GM21423 (cell line): ENCODE measurements at regions not wholly inside any gene's neighbourhood (a gene's known extent, or its start where the extent isn't known, plus 50 kb on each side); places are given as distances from the start of the nearest gene placed in this dataset.
"Not testable (repeated sequence)": the region's sequence is repeated elsewhere in the genome, so short reads cannot be mapped to it uniquely, and the experiment has no call there.

Source experiments
- ATAC-seq: cut with Tn5 transposase; IDR thresholded peaks from one replicate; pipeline ENCODE4 v1.9.1; 2021; ENCODE audit warnings: mild to moderate bottlenecking, moderate library complexity; ENCODE audit not compliant: unreplicated experiment

DNA sequence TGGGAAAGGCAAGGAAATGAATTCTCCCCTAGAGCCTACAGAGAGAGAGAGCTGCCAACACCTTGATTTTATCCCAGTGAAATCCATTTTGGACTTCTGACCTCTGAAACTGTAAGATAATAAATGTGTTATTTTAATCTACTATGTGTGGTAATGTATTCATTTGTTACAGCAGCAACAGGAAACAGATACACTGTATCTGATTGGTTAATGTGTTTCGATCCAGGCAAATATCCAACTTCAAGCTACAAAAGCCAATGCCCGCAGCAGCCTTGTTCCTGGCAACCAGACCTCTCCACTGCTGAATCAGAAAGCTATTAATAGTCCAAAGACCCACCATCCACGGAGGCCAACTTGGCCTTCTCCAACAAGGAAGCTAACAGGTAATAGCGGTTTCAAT lies 318.1 kb downstream of the PTTG2 start:
- ATAC-seq, result no peak

DNA sequence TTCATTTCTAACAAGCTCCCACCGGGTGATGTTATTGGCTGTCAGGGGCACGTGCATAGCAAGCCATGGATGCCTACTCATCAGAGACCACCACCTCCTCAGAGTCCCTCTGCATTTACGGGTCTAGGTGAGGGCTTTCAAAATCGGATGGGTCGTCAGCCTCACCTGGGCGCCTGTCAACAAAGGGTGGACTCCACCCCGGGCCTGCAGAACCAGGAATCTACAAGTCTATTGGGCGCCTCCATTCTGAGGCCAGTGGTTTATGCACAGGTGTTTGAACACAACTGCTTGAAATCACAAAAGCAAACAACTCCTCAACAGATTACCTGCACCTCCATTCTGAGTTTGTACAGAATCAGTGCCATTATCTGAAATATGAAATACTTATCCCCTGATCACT lies 318.9 kb downstream of the PTTG2 start:
- ATAC-seq, result no peak

DNA sequence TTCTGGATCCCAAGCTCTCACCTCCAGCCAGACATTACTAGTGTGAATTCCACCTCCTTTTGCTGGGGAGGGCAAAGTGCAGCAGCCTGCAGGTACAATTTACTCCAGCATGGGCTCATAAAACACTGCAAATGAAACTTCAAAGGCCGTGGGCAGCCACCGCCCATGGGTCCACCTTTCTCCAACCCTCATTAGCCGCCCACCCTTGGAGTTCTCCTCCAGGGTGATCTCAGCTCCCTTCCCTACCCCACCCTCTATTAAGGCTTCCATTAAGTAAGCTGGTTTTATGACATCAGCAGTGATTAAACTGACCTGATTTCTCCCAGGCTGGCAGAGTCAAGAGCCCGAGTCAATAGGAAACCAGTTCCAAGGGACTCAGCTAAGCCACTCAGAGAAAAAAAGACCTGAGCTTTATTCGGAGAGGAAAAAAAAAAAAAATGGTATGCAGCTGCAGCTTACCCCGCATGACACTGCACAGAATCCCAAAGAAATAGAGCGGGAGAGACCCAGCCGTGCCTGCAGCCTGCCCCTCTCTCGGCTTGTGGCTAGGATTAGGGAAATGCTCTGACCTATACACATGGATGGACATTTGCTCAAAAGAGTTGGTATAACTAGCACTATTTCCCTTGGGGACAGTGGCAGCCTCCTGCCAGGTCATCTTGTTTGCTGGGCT lies 319.6 kb downstream of the PTTG2 start:
- no peak for ATAC-seq

DNA sequence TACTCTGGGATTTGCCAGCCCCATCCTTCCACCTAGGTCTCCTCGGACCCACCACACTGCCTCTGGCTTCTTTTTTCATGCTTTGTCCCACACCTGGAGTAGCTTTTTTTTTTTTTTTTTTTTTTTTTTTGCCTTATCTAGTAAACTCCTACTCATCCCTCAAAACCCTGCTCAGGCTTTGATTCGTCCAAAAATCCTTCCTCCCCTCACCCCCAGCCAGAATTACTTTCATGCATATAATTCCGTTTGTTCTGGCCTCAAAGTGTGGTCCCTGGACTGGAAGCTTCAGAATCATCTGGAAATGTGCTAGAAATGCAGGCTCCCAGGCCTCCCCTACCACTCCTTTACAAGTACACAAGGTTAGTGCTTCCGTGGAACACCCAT lies 320.1 kb downstream of the PTTG2 start:
- no peak for ATAC-seq

DNA sequence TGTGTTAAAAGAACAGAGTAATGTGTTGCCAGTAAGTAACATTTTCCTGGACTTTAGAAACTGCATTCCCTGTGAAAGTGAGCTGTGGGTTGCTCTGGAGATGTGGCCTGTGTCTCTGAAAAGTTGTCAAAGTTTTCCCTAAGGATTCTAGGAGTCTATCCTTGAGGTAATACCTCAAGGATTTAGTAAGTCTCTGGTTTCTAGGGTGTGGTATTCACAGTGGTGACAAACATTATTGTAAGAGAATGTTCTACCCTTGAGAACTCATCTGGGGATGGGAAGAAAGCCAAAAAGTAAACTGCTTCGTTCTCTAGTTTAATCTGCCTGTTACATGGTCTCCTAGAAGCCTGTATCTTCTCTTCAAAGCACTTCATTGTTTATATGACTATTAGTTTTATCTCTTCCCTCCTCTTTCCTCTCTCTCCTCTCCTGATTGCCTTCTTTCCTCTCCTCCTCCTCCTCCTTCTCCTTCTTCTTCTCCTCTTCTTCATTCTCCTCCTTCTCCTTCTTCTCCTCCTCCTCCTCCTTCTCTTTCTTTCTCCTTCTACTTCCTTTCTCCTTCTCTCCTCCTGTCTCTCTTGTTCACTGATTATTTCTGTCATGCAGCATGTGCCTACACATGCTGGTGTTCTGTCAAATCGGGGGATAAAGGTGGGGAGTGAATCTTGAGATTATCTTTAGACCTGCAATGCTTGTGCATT lies 321.3 kb downstream of the PTTG2 start:
- ATAC-seq, result no peak

DNA sequence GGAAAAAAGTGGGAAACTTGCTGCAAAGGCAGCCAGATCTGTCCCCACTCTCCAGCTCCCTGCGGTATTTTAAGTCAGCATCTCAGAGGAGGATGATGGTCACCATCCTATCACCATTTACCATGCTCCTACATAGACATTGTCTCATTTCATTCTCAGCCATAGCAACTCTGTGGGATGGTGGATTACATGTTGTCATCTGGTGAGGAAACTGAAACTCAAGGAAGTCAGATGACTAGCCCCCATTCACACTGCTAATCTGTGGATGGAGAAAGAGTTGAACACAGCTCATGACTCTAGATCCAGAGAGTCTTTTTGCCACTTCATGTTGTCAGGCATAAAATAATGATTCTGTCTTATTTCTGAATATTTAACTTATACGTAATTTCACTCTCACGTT lies 323.5 kb downstream of the PTTG2 start:
- ATAC-seq, result no peak

DNA sequence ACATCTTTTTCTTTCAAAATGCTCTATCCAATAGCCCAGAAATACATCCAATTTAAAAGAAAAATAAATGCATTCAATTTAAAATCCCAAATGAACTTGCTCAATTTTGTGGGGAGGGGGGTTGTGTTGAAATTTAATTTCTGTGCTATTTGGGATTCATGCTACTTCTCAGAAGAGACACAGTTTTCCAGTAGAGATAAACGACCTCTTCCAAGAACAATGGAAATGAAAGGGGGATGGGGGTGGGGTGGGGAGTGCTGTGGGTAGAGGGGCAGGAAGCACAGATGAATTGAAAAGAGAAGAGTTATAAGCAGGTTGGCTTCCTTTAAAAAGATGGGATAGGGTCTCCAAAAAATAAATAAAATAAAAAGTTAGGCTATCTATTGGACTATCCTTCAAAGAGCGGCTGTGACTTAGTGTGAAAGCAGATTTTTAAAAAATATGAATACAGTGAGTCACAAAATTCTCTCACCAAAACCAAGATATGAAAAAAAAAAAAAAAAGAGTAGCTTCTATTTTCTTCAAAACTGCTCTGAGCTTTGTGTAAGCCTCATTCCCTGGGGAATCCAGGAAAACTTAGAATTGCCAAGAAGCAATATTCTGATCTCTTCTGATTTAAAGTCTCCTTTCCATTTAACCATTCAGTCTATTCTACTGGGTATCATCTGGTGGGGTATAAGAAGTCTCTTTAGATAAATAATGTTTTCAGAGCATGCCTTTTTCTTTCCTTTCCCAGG lies 324.3 kb downstream of the PTTG2 start:
- no peak for ATAC-seq

DNA sequence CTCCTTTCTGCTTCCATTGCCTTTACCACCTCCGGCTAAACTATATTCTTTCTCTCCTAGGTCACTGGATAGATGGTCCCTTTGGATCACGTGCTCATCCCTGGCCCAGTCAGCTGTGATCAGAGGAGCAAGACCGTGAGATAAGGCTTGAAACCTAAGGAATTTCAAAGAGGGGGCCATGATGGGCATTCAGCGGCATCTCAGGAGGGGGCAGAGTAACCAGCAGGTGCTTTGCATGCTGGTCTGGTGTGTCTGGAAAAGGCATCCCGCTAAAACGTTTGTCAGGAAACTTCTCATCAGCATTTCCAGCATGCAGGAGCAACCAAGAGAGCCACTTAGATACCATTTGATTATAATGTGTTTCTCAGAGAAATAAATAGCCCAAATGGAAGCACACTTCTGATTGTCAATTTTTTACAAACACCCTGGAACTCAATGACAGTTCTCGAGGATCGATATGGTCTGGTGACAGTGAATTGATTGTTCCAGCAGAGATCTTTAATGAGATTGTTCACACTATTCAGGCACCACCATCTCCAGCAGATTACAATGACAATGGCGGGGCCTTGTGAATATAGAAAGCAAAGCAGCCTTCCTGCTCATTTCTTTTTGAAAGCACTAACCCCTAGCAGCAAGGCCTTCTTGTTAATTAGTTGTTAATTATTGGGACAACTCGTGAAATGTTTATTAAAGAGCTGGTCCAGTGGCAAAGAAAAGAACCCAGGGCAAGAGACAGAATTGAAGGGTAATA lies 327.1 kb downstream of the PTTG2 start:
- ATAC-seq, result no peak

DNA sequence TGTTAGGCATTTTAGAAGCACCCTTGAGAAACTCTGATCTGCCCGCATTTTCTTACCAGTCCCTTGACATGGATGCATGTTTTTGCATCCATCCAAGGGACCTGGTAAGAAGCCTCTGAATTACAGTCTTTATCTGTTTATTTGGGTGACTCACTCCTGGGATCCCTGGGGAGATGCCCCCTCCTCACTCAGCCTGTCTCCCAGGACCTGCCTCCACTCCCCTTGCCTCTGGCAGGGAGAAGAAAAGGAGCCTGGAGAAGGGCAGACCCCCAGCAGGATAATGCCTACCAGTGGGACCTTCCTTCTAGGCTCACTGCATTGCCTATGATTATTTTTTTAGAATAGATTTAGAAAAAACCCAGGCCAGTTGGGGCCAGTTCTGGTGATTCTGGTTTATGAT lies 329.4 kb downstream of the PTTG2 start:
- ATAC-seq, result no peak

DNA sequence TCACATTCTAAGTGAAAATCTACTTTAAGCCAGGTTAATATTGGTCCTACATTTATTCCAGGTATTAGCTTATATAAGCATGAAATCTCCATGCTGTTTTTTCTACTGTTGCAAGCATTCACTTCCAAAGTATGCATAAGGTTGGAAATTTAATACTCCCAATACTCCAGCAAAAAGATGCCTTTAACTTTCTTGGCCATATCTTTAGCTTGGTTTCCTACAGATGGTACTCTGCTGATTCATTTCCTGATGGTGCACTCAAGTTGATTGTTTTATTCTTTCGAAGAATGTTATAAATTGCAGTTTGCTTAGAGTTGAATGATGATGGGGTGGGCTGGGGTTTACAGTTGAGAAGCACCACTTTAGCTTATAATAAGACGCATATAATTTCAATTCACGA lies 330.2 kb downstream of the PTTG2 start:
- no peak for ATAC-seq

DNA sequence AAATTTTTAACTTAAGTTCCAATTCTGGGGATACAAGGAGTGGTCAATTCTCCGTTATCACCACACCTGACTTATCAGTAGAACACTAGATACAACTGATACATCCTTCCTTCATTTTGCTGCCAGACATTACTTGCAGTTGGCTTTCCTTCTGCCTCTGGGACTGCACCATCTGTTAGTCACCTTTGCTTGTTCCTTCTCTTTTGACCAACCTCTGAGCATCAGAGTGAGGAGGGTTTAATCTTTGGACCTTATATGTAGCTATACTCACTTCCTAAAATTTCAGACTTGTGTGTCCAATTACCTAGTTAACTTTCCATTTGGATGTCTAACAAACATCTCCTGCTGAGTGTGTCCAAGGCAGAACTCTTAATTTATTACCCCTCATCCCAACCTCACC lies 330.7 kb downstream of the PTTG2 start:
- ATAC-seq, result no peak

DNA sequence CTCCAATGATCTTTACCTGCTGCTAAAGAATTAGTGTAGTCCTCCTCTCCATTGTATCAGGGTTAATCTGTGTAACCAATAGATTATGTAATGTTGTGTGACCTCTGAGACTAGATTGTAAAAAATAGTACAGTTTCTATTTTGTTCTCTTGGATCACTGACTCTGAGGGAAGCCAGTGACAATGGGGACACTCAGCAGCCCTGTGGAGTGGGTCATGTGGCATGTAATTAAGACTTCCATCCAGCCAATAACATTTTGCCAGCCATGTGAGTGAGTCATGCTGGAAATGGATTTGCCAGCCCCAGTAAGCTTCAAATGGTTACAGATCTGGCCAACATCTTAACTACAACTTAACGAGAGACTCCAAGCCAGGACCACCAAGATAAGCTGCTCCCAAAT lies 332.3 kb downstream of the PTTG2 start:
- no peak for ATAC-seq

DNA sequence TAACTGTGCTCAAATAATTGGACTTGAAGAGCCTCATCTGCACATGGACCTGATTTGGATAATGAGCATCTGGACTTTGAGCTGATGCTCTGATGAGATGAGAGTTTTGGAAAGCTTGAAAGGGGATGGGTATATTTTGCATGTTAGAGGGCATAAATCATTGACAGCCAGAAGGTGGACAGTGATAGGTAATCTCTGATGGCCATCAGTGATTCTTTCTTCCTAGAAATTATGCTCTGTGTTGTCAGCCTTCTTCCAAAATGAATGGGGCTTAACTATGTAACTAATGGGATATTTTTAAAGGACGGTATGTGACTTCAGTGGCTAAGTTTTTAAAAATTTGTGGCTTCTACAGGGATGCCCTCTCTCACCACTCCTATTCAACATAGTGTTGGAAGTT lies 334.0 kb downstream of the PTTG2 start:
- no peak for ATAC-seq

DNA sequence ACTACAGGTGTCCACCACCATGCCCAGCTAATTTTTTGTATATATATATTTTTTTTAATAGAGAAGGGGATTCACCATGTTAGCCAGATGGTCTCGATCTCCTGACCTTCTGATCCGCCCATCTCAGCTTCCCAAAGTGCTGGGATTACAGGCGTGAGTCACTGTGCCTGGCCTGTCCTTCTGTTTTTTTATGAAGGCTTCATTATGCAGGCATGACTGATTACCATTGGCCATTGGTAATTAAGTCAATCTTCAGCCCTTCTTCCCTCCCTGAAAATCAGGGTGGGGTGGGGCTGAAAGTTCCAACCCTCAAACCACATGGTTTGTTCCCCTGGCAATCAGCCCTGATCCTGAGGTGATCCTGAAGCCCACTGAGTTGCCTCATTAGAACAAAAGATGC lies 336.9 kb downstream of the PTTG2 start:
- no peak for ATAC-seq

DNA sequence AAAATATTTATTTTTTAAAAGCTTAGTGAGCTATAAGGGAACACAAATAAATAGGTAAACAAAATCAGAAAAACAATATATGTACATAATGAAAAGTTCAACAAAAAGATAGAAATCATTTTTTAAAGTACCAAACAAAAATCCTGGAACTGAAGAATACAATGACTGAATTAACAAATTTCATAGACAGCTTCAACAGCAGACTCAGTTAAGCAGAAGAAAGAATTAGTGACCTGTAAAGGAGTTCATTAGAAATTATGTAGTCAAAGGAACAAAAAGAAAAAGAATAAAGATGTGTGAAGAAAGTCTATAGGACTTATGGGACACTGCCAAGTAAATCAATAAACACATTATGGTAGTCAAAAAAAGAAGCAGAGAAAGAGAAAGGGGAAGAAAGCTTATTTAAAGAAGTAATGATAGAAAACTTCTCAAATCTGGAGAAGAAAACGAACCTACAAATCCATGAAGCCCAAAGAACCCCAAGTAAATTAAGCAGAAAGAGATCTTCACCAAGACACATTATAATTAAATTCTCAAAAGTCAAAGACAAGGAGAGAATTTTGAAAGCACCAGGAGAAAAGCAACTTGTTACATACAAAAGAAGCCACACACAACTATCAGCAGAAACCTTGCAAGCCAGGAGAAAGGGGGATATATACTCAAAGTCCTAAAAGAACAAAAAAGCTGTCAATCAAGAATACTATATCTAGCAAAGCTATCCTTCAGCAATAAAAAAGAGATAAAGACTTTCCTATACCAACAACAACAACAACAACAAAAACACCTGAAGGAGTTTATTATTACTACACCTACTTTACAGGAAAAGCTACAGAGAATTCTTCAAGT lies 338.9 kb downstream of the PTTG2 start:
- ATAC-seq, result no peak

DNA sequence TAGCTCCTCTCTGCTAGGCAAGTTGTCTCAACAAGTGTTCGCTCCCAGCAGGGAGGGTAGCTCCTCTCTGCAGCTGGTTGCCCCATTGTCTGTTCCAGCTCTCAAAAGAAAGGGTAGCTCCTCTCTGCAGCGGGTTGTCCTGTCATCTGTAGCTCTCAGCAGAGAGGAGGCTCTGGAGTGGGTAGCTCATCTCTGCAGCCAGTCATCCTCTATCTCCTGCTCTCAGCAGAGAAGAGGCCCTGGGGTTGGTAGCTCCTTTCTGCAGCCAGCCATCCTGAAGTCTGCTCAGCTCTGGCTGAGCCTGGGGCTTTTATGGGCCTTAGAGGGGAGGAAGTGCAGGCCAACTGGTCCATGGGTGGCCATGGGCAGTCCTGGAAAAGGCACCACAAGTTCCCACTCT lies 342.7 kb downstream of the PTTG2 start:
- ATAC-seq, result no peak

DNA sequence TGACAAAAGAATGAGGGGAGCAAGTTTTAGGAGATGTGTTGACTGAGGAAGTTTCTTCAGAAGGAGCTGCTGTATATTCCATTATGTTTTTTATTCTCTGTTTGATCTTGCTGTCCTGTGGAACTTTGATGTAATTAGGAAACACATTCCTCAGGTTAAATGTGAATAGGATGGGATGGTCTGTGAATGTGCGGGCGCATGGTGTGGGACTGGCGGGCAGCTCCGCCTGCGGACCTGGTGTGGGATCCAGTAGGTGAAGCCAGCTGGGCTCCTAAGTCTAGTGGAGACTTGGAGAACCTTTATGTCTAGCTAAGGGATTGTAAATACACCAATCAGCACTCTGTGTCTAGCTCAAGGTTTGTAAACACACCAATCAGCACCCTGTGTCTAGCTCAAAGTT lies 344.3 kb downstream of the PTTG2 start:
- not testable (repeated sequence) for ATAC-seq

DNA sequence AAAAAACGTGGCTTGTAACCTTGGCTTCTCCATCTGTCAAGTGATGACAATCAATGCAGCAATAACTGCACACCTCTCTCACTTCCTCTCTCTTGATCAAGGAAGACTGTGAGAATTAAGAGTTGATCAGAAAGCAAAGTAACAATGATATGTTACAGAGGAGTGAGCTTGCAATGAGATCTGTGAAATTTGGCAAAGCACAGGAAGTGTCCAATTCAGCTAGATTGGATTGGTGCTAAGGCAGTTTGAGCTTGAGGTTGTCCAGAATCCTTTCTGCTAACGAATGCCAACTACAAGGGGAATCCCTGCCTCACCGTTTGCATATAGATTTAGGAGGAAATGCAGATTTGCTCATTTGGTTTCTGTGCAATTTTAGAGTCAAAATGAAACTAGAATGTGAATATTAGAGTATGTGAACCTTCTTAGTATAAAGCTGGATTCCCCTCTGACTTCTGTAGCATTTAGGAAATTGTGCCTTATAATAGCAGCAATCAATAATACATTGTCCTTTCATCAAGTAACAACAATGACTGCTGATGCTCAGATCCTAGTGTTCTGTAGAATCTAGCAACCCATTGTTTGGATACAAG lies 346.4 kb downstream of the PTTG2 start:
- peak; percentile 51 for ATAC-seq

DNA sequence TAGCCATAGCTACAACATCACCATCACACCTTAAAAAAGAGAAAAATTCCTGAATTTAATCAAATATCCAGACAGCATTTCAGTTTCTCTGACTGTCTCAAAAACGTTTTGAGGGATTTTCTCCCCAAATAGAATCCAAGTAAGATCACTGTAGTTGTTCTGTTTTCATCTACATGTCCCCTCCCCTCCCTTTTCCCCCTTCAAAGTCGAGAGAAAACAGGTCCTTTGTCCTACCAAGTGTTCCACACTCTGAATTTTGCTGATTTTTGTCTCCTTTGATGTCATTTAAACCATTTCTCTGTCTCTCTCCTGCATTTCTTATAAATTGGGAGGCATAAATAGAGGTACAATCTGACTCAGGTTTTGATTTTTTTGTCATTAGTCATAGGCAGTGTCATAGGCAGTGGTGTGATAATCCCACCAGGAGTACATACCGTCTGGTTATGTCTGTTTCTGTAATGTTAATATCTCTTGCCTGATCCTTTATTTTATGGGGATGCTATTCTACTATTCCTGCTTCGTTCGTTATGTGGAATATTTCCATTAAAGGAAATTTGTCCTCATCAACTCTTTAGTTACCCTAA lies 348.6 kb downstream of the PTTG2 start:
- ATAC-seq, result no peak

DNA sequence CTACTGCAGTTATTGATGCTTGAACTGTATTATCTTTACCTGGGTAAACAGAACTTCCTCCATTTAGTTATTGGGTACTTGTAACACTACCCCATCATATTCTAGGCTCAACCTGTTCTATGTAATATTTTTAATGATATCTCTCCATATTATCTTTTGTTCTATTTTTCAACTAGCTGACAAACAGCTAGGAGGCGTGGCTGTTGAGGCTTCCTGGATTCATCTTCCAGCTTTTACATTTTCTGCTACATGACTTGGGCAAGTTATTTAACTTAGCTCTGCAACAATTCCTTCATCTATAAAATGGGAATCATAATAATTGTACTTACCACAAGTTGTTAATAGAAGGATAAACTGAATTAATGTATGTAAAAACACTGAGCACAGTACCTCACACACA lies 349.3 kb downstream of the PTTG2 start:
- ATAC-seq, result no peak
